ENCODE measurements at regions not wholly inside any gene's neighbourhood (a gene's known extent, or its start where the extent isn't known, plus 50 kb on each side); places are given as distances from the start of the nearest gene placed in this dataset.

DNA sequence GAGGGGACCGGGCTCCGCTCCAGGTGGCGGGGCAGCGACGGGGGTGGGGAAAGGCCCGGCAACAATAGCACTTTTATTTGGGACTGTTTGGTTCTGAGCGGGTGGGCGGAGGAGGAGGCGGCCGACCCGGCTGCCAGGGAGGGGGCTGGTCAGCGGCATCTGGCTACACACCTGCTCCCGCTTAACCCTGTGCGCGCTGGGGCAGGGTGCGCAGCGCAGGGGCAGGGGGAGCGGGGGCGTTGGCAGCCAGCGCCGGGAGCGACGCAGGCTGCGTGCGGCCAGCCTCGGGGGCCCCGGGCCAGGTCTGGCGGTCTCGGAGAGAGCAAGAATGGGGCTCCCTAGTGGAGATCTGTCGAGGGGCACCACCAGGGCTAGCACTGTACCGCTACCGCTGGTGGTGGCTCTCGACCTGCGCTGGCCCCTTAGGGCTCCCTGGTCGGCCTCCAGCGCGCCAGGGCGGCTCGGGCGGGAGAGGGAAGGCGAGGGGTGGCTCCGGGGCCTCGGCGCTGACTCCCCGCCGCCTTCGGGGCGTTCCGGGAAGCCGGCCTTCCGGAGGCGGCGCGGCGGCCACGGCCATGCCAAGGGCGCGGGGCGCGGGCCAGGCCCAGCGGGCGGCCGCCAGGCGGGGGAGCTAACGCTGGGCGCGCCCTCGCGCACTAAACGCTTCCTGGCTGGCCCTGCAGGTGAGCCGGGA, 92.4 kb downstream of the NCR2 start:
- TF ChIP-seq CTCF (IDR thresholded peaks at IDR 0.05) (no peak), POLR2AphosphoS5 (IDR thresholded peaks at IDR 0.05; ENCODE audit: low read depth, low read length) (no peak), SIN3A (IDR thresholded peaks at IDR 0.05; ENCODE audit: borderline replicate concordance, insufficient read depth, low read depth, low read length) (no peak)
- TF ChIP-seq, protein P1, sequence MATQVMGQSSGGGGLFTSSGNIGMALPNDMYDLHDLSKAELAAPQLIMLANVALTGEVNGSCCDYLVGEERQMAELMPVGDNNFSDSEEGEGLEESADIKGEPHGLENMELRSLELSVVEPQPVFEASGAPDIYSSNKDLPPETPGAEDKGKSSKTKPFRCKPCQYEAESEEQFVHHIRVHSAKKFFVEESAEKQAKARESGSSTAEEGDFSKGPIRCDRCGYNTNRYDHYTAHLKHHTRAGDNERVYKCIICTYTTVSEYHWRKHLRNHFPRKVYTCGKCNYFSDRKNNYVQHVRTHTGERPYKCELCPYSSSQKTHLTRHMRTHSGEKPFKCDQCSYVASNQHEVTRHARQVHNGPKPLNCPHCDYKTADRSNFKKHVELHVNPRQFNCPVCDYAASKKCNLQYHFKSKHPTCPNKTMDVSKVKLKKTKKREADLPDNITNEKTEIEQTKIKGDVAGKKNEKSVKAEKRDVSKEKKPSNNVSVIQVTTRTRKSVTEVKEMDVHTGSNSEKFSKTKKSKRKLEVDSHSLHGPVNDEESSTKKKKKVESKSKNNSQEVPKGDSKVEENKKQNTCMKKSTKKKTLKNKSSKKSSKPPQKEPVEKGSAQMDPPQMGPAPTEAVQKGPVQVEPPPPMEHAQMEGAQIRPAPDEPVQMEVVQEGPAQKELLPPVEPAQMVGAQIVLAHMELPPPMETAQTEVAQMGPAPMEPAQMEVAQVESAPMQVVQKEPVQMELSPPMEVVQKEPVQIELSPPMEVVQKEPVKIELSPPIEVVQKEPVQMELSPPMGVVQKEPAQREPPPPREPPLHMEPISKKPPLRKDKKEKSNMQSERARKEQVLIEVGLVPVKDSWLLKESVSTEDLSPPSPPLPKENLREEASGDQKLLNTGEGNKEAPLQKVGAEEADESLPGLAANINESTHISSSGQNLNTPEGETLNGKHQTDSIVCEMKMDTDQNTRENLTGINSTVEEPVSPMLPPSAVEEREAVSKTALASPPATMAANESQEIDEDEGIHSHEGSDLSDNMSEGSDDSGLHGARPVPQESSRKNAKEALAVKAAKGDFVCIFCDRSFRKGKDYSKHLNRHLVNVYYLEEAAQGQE (IDR thresholded peaks at IDR 0.05; ENCODE audit: insufficient read depth in 1 of 2, low read depth in 2 of 2, low read length in 1 of 2): no peak

Measured in Panc1 (cell line).